ENCODE measurements at regions not wholly inside any gene's neighbourhood (a gene's known extent, or its start where the extent isn't known, plus 50 kb on each side); places are given as distances from the start of the nearest gene placed in this dataset.

- TF ChIP-seq SUZ12 (IDR thresholded peaks at IDR 0.05; ENCODE audit: extremely low read depth, insufficient read depth, insufficient read length), result no peak
- TF ChIP-seq YY1 (IDR thresholded peaks at IDR 0.05; ENCODE audit: insufficient read depth, insufficient read length), result no peak
- no peak for TF ChIP-seq ZNF274 (IDR thresholded peaks at IDR 0.05; ENCODE audit: low read depth, low read length)
- H3K27me3 ChIP-seq (ENCODE audit: insufficient read depth, insufficient read length), result no peaks in the 10 kb centered on the region
- no peaks in the 10 kb centered on the region for H3K36me3 ChIP-seq (ENCODE audit: insufficient read depth, insufficient read length, low read length)
- H3K9ac ChIP-seq (ENCODE audit: insufficient read length, low read depth), result no peak overlapping the region
- H3K4me1 ChIP-seq (ENCODE audit: insufficient read depth, insufficient read length), result peaks cover 5% of the 10 kb centered on the region
- no peak for DNase-seq (ENCODE audit: low read depth, low spot score)
- no peak overlapping the region for H3K4me3 ChIP-seq (ENCODE audit: insufficient read length, low read depth)
- peaks cover 11% of the 10 kb centered on the region for H3K9me3 ChIP-seq (ENCODE audit: insufficient read depth, low read length)
Observed at GRCh38 chr12:38151991-38152700, 164.4 kb upstream of the ALG10B start.

- DNase-seq (ENCODE audit: low read depth, low spot score), result no peak
- H3K9me3 ChIP-seq (ENCODE audit: insufficient read depth, low read length), result peaks cover 2% of the 10 kb centered on the region
Observed at GRCh38 chr12:38152816-38153736, 163.5 kb upstream of the ALG10B start.

GRCh38 chr12:38153737-38154061 lies 162.9 kb upstream of the ALG10B start:
- Histone ChIP-seq H3K9ac (ENCODE audit: insufficient read length, low read depth) (no peak overlapping the region), H3K36me3 (ENCODE audit: insufficient read depth, insufficient read length, low read length) (no peaks in the 10 kb centered on the region), H3K9me3 (ENCODE audit: insufficient read depth, low read length) (no peaks in the 10 kb centered on the region; the same call in 1 of the 2 replicates), H3K4me1 (ENCODE audit: insufficient read depth, insufficient read length) (peaks cover 5% of the 10 kb centered on the region), H3K4me3 (ENCODE audit: insufficient read length, low read depth) (no peak overlapping the region), H3K27me3 (ENCODE audit: insufficient read depth, insufficient read length) (no peaks in the 10 kb centered on the region)
- TF ChIP-seq YY1 (IDR thresholded peaks at IDR 0.05; ENCODE audit: insufficient read depth, insufficient read length) (no peak), ZNF274 (IDR thresholded peaks at IDR 0.05; ENCODE audit: low read depth, low read length) (no peak), SUZ12 (IDR thresholded peaks at IDR 0.05; ENCODE audit: extremely low read depth, insufficient read depth, insufficient read length) (no peak)
- no peak for DNase-seq (ENCODE audit: low read depth, low spot score)

More at GRCh38 chr12:38152816-38153736, 163.5 kb upstream of the ALG10B start:
- Histone ChIP-seq H3K36me3 (ENCODE audit: insufficient read depth, insufficient read length, low read length) (no peaks in the 10 kb centered on the region), H3K4me1 (ENCODE audit: insufficient read depth, insufficient read length) (peaks cover 5% of the 10 kb centered on the region), H3K27me3 (ENCODE audit: insufficient read depth, insufficient read length) (no peaks in the 10 kb centered on the region), H3K4me3 (ENCODE audit: insufficient read length, low read depth) (no peak overlapping the region), H3K9ac (ENCODE audit: insufficient read length, low read depth) (no peak overlapping the region)
- TF ChIP-seq YY1 (IDR thresholded peaks at IDR 0.05; ENCODE audit: insufficient read depth, insufficient read length) (no peak), ZNF274 (IDR thresholded peaks at IDR 0.05; ENCODE audit: low read depth, low read length) (no peak), SUZ12 (IDR thresholded peaks at IDR 0.05; ENCODE audit: extremely low read depth, insufficient read depth, insufficient read length) (no peak)

- Histone ChIP-seq H3K27me3 (ENCODE audit: insufficient read depth, insufficient read length) (no peaks in the 10 kb centered on the region), H3K4me3 (ENCODE audit: insufficient read length, low read depth) (no peak overlapping the region), H3K9ac (ENCODE audit: insufficient read length, low read depth) (peak overlapping the region; percentile 32), H3K36me3 (ENCODE audit: insufficient read depth, insufficient read length, low read length) (no peaks in the 10 kb centered on the region), H3K9me3 (ENCODE audit: insufficient read depth, low read length) (no peaks in the 10 kb centered on the region; the same call in 1 of the 2 replicates), H3K4me1 (ENCODE audit: insufficient read depth, insufficient read length) (peaks cover 5% of the 10 kb centered on the region)
- DNase-seq (ENCODE audit: low read depth, low spot score), result no peak
- TF ChIP-seq ZNF274 (IDR thresholded peaks at IDR 0.05; ENCODE audit: low read depth, low read length), result no peak
- no peak for TF ChIP-seq SUZ12 (IDR thresholded peaks at IDR 0.05; ENCODE audit: extremely low read depth, insufficient read depth, insufficient read length)
- no peak for TF ChIP-seq YY1 (IDR thresholded peaks at IDR 0.05; ENCODE audit: insufficient read depth, insufficient read length)
Observed at GRCh38 chr12:38154096-38155019, 162.2 kb upstream of the ALG10B start.

DNA sequence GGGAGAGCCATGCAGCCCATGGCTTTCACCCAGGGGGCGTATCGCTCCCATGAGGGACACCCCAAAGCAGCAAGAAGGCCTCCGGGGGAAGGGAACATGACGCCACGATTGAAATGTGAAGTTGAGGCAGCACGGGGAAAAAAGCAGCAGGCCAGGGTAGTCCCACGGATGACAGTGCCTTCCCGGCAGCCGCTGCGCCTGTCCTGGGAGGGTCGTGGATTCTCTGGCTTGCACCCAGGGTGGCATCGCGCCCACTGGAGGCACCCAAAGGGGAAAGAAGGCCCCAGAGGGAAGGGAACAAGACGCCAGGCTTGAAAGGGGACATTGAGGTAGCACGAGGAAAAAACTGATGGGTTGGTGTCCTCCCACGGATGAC lies 161.6 kb upstream of the ALG10B start:
- no peaks in the 10 kb centered on the region for H3K36me3 ChIP-seq (ENCODE audit: insufficient read depth, insufficient read length, low read length)
- H3K4me1 ChIP-seq (ENCODE audit: insufficient read depth, insufficient read length), result peaks cover 1% of the 10 kb centered on the region
- no peaks in the 10 kb centered on the region for H3K27me3 ChIP-seq (ENCODE audit: insufficient read depth, insufficient read length)
- H3K9ac ChIP-seq (ENCODE audit: insufficient read length, low read depth), result no peak overlapping the region
- TF ChIP-seq SUZ12 (IDR thresholded peaks at IDR 0.05; ENCODE audit: extremely low read depth, insufficient read depth, insufficient read length) (no peak), YY1 (IDR thresholded peaks at IDR 0.05; ENCODE audit: insufficient read depth, insufficient read length) (no peak), ZNF274 (IDR thresholded peaks at IDR 0.05; ENCODE audit: low read depth, low read length) (no peak)
- no peaks in the 10 kb centered on the region; the same call in 1 of the 2 replicates for H3K9me3 ChIP-seq (ENCODE audit: insufficient read depth, low read length)
- no peak overlapping the region for H3K4me3 ChIP-seq (ENCODE audit: insufficient read length, low read depth)
- no peak for DNase-seq (ENCODE audit: low read depth, low spot score)

GRCh38 chr12:38155526-38156496 lies 160.8 kb upstream of the ALG10B start:
- Histone ChIP-seq H3K9me3 (ENCODE audit: insufficient read depth, low read length) (no peaks in the 10 kb centered on the region), H3K27me3 (ENCODE audit: insufficient read depth, insufficient read length) (no peaks in the 10 kb centered on the region), H3K4me1 (ENCODE audit: insufficient read depth, insufficient read length) (no peaks in the 10 kb centered on the region), H3K4me3 (ENCODE audit: insufficient read length, low read depth) (no peak overlapping the region), H3K9ac (ENCODE audit: insufficient read length, low read depth) (no peak overlapping the region), H3K36me3 (ENCODE audit: insufficient read depth, insufficient read length, low read length) (no peaks in the 10 kb centered on the region)
- no peak for DNase-seq (ENCODE audit: low read depth, low spot score)
- TF ChIP-seq ZNF274 (IDR thresholded peaks at IDR 0.05; ENCODE audit: low read depth, low read length), result no peak
- no peak for TF ChIP-seq YY1 (IDR thresholded peaks at IDR 0.05; ENCODE audit: insufficient read depth, insufficient read length)
- no peak for TF ChIP-seq SUZ12 (IDR thresholded peaks at IDR 0.05; ENCODE audit: extremely low read depth, insufficient read depth, insufficient read length)

Measured in NT2/D1 (cell line).